MM.1S (cell line): ENCODE measurements at regions not wholly inside any gene's neighbourhood (a gene's known extent, or its start where the extent isn't known, plus 50 kb on each side); places are given as distances from the start of the nearest gene placed in this dataset.

Experiments
- EZH2 ChIP-seq: fragments of 300-600 bp; sonication (generic); optimal IDR thresholded peaks from 2 replicates; pipeline ENCODE3; 2017; ENCODE audit warnings: low read depth, mild to moderate bottlenecking, antibody characterized with exemption, low read length, mixed read lengths
- EZH2phosphoT487 ChIP-seq: fragments of 300-600 bp; sonication (generic); IDR thresholded peaks from 2 replicates; pipeline ENCODE4 v1.6.1; 2018; ENCODE audit warnings: antibody characterized with exemption, low read length
- TF ChIP-seq, protein P1 (sequence below): fragments of 300-600 bp; sonication (generic); IDR thresholded peaks from 2 replicates; pipeline ENCODE4 v1.5.1; 2016; ENCODE audit warnings: antibody characterized with exemption, low read length, mixed read lengths

DNA sequence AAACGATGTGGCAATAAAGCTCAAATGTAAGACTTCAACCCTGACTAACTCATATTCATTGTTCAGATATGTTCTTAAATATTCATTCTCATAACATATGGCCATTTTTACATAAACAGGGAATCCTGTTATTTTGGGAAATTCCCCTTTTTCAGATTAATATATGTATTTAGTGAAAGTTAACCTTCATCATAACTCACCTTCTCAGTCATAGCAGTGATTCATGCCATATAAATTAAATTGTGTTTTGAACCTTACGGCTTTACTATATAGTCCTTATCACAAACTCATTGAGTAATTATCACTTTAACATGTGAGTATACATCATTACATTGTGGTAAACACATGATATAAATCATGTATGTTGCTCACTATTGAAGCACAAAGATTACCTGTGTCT, 392.5 kb upstream of the TRAM1L1 start:
- TF ChIP-seq, protein P1, sequence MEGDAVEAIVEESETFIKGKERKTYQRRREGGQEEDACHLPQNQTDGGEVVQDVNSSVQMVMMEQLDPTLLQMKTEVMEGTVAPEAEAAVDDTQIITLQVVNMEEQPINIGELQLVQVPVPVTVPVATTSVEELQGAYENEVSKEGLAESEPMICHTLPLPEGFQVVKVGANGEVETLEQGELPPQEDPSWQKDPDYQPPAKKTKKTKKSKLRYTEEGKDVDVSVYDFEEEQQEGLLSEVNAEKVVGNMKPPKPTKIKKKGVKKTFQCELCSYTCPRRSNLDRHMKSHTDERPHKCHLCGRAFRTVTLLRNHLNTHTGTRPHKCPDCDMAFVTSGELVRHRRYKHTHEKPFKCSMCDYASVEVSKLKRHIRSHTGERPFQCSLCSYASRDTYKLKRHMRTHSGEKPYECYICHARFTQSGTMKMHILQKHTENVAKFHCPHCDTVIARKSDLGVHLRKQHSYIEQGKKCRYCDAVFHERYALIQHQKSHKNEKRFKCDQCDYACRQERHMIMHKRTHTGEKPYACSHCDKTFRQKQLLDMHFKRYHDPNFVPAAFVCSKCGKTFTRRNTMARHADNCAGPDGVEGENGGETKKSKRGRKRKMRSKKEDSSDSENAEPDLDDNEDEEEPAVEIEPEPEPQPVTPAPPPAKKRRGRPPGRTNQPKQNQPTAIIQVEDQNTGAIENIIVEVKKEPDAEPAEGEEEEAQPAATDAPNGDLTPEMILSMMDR, result no peak
- TF ChIP-seq EZH2phosphoT487 (no peak), EZH2 (no peak)
